ENCODE measurements at regions not wholly inside any gene's neighbourhood (a gene's known extent, or its start where the extent isn't known, plus 50 kb on each side); places are given as distances from the start of the nearest gene placed in this dataset.

GRCh38 chr1:4960782-4961475 is 306.5 kb downstream of the AJAP1 start:
- peaks cover 0 to under 1% of the 10 kb centered on the region in 2 donors for H3K9me3 ChIP-seq (ENCODE audit: control insufficient read depth in 2 of 2, insufficient read depth in 1 of 2, low read length in 1 of 2)
- DNase-seq (ENCODE audit: low read depth in 6 of 9, low spot score in 9 of 9) = no peak

DNA sequence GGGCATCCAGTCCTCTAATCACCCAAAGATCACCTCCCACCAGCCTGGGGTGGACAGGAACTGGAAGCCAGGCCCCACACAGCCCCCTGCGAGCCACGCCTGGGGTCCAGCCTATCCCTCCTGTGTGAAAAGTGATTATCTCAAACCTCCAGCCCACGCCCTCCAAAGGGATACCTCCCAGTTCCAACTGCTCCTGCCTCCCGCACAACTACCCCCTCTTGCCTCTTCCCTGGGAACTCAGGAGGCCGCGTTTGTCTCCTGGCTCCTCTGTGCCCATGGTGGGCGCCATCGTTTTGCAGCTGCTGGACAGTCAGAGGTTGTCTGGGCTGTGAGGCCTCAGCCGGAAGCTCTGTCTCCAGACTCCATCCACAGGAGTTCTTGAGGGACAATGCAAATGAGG is 305.9 kb downstream of the AJAP1 start:
- no peak for DNase-seq (ENCODE audit: low read depth in 6 of 9, low spot score in 9 of 9)
- H3K4me3 ChIP-seq (ENCODE audit: low read length in 2 of 2) = no peak overlapping the region
- no peaks in the 10 kb centered on the region for H3K27me3 ChIP-seq (ENCODE audit: control insufficient read depth in 2 of 2, insufficient read depth in 1 of 2, low read length in 1 of 2)
- 92% methylated on average over 9 of the region's 9 CpGs for WGBS
- no peaks in the 10 kb centered on the region for H3K4me1 ChIP-seq (ENCODE audit: control insufficient read depth in 2 of 2, insufficient read depth in 2 of 2, low read length in 2 of 2)
- H3K9me3 ChIP-seq (ENCODE audit: control insufficient read depth in 2 of 2, insufficient read depth in 1 of 2, low read length in 1 of 2) = peaks cover 0 to 5% of the 10 kb centered on the region in 2 donors
- no peaks in the 10 kb centered on the region for H3K36me3 ChIP-seq (ENCODE audit: control insufficient read depth in 2 of 2, insufficient read depth in 2 of 2, low read length in 1 of 2)
- H3K27ac ChIP-seq (ENCODE audit: low read depth in 1 of 2, low read length in 1 of 2) = no peak overlapping the region

More at GRCh38 chr1:4960782-4961475, 306.5 kb downstream of the AJAP1 start:
- Histone ChIP-seq H3K27ac (ENCODE audit: low read depth in 1 of 2, low read length in 1 of 2) (no peak overlapping the region), H3K36me3 (ENCODE audit: control insufficient read depth in 2 of 2, insufficient read depth in 2 of 2, low read length in 1 of 2) (no peaks in the 10 kb centered on the region), H3K4me3 (ENCODE audit: low read length in 2 of 2) (no peak overlapping the region), H3K4me1 (ENCODE audit: control insufficient read depth in 2 of 2, insufficient read depth in 2 of 2, low read length in 2 of 2) (no peaks in the 10 kb centered on the region), H3K27me3 (ENCODE audit: control insufficient read depth in 2 of 2, insufficient read depth in 1 of 2, low read length in 1 of 2) (no peaks in the 10 kb centered on the region)
- WGBS = 83% methylated on average over 16 of the region's 16 CpGs

DNA sequence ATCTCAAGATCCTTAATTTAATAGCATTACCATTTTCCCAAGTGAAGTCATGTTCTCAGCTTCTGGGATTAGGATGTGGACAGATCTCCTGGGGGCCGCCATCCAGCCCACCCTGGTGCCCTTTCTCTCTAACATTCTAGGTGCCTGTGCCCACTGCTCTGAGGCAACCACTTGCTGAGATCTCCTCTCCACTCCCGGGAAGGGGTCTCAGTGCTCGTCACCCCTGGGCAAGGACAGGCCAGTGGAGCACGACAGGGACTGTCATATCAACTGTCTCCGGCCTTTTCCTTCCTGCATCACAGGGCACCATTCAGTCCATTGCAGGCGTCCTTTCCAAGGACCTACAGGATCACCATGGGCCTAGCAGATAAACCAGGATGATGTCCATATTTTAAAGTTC is 304.8 kb downstream of the AJAP1 start:
- no peaks in the 10 kb centered on the region for H3K27me3 ChIP-seq (ENCODE audit: control insufficient read depth in 2 of 2, insufficient read depth in 1 of 2, low read length in 1 of 2)
- H3K9me3 ChIP-seq (ENCODE audit: control insufficient read depth in 2 of 2, insufficient read depth in 1 of 2, low read length in 1 of 2) = peaks cover 0 to 5% of the 10 kb centered on the region in 2 donors
- 90% methylated on average over 6 of the region's 6 CpGs for WGBS
- H3K4me1 ChIP-seq (ENCODE audit: control insufficient read depth in 2 of 2, insufficient read depth in 2 of 2, low read length in 2 of 2) = no peaks in the 10 kb centered on the region
- DNase-seq (ENCODE audit: low read depth in 6 of 9, low spot score in 9 of 9) = no peak
- no peak overlapping the region for H3K27ac ChIP-seq (ENCODE audit: low read depth in 1 of 2, low read length in 1 of 2)
- H3K36me3 ChIP-seq (ENCODE audit: control insufficient read depth in 2 of 2, insufficient read depth in 2 of 2, low read length in 1 of 2) = no peaks in the 10 kb centered on the region
- no peak overlapping the region for H3K4me3 ChIP-seq (ENCODE audit: low read length in 2 of 2)

DNA sequence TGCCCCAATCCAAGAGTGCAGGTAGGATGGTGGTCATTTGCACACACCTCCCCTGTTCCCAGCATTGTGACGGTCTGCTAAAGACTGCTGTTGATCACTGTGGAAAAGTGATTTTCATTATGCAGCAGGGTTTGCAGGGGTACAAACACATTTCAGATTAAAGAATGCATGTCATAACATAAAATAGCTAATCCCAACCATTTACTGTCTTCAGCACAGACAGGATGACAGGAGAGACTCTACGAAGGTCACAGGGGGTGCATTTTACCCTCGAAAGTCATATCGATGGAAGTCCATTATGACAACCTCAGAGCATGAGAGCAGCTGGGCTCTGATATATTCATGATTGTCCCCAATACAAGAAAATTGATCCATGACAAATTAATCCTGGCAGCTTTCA is 302.6 kb downstream of the AJAP1 start:
- no peak for DNase-seq (ENCODE audit: low read depth in 6 of 9, low spot score in 9 of 9)
- Histone ChIP-seq H3K4me3 (ENCODE audit: low read length in 2 of 2) (no peak overlapping the region), H3K4me1 (ENCODE audit: control insufficient read depth in 2 of 2, insufficient read depth in 2 of 2, low read length in 2 of 2) (no peaks in the 10 kb centered on the region), H3K27me3 (ENCODE audit: control insufficient read depth in 2 of 2, insufficient read depth in 1 of 2, low read length in 1 of 2) (no peaks in the 10 kb centered on the region), H3K36me3 (ENCODE audit: control insufficient read depth in 2 of 2, insufficient read depth in 2 of 2, low read length in 1 of 2) (no peaks in the 10 kb centered on the region), H3K27ac (ENCODE audit: low read depth in 1 of 2, low read length in 1 of 2) (no peak overlapping the region), H3K9me3 (ENCODE audit: control insufficient read depth in 2 of 2, insufficient read depth in 1 of 2, low read length in 1 of 2) (peaks cover 0 to 5% of the 10 kb centered on the region in 2 donors)
- WGBS = 96% methylated on average over 4 of the region's 4 CpGs

- no peaks in the 10 kb centered on the region for H3K4me1 ChIP-seq (ENCODE audit: control insufficient read depth in 2 of 2, insufficient read depth in 2 of 2, low read length in 2 of 2)
- H3K27me3 ChIP-seq (ENCODE audit: control insufficient read depth in 2 of 2, insufficient read depth in 1 of 2, low read length in 1 of 2) = no peaks in the 10 kb centered on the region
- no peak for DNase-seq (ENCODE audit: low read depth in 6 of 9, low spot score in 9 of 9)
- H3K4me3 ChIP-seq (ENCODE audit: low read length in 2 of 2) = no peak overlapping the region
- no peak overlapping the region for H3K27ac ChIP-seq (ENCODE audit: low read depth in 1 of 2, low read length in 1 of 2)
- no peaks in the 10 kb centered on the region for H3K36me3 ChIP-seq (ENCODE audit: control insufficient read depth in 2 of 2, insufficient read depth in 2 of 2, low read length in 1 of 2)
- peaks cover 0 to 5% of the 10 kb centered on the region in 2 donors for H3K9me3 ChIP-seq (ENCODE audit: control insufficient read depth in 2 of 2, insufficient read depth in 1 of 2, low read length in 1 of 2)
Measured at GRCh38 chr1:4954392-4954791, 300.0 kb downstream of the AJAP1 start.

- H3K27me3 ChIP-seq (ENCODE audit: control insufficient read depth in 2 of 2, insufficient read depth in 1 of 2, low read length in 1 of 2) = no peaks in the 10 kb centered on the region
- H3K36me3 ChIP-seq (ENCODE audit: control insufficient read depth in 2 of 2, insufficient read depth in 2 of 2, low read length in 1 of 2) = no peaks in the 10 kb centered on the region
- no peak overlapping the region for H3K27ac ChIP-seq (ENCODE audit: low read depth in 1 of 2, low read length in 1 of 2)
- WGBS = 93% methylated on average over 8 of the region's 8 CpGs
- H3K4me1 ChIP-seq (ENCODE audit: control insufficient read depth in 2 of 2, insufficient read depth in 2 of 2, low read length in 2 of 2) = no peaks in the 10 kb centered on the region
- no peak overlapping the region for H3K4me3 ChIP-seq (ENCODE audit: low read length in 2 of 2)
- peaks cover 0 to 5% of the 10 kb centered on the region in 2 donors for H3K9me3 ChIP-seq (ENCODE audit: control insufficient read depth in 2 of 2, insufficient read depth in 1 of 2, low read length in 1 of 2)
- no peak for DNase-seq (ENCODE audit: low read depth in 6 of 9, low spot score in 9 of 9)
Measured at GRCh38 chr1:4951601-4952000, 297.2 kb downstream of the AJAP1 start.

DNA sequence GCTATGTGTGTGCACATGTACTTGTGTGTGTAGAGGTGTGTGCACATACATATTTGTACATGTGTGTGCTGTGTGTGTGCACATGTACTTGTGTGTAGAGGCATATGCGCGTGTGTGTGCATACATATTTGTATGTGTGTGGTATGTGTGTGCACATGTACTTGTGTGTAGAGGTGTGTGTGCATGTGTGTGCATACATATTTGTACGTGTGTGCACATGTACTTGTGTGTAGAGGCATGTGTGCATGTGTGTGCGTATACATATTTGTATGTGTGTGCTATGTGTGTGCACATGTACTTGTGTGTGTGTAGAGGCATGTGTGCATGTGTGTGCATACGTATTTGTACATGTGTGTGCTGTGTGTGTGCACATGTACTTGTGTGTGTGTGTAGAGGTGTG is 291.9 kb downstream of the AJAP1 start:
- no peak for DNase-seq (ENCODE audit: low read depth in 6 of 9, low spot score in 9 of 9)
- 96% methylated on average over 5 of the region's 5 CpGs for WGBS
- no peak overlapping the region for H3K4me3 ChIP-seq (ENCODE audit: low read length in 2 of 2)
- H3K9me3 ChIP-seq (ENCODE audit: control insufficient read depth in 2 of 2, insufficient read depth in 1 of 2, low read length in 1 of 2) = peaks cover 0 to 3% of the 10 kb centered on the region in 2 donors
- H3K4me1 ChIP-seq (ENCODE audit: control insufficient read depth in 2 of 2, insufficient read depth in 2 of 2, low read length in 2 of 2) = no peaks in the 10 kb centered on the region
- H3K27ac ChIP-seq (ENCODE audit: low read depth in 1 of 2, low read length in 1 of 2) = no peak overlapping the region
- no peaks in the 10 kb centered on the region for H3K36me3 ChIP-seq (ENCODE audit: control insufficient read depth in 2 of 2, insufficient read depth in 2 of 2, low read length in 1 of 2)
- no peaks in the 10 kb centered on the region for H3K27me3 ChIP-seq (ENCODE audit: control insufficient read depth in 2 of 2, insufficient read depth in 1 of 2, low read length in 1 of 2)

GRCh38 chr1:4944911-4945310 is 290.5 kb downstream of the AJAP1 start:
- 82% methylated on average over 9 of the region's 9 CpGs for WGBS
- peaks cover 0 to 12% of the 10 kb centered on the region in 2 donors for H3K9me3 ChIP-seq (ENCODE audit: control insufficient read depth in 2 of 2, insufficient read depth in 1 of 2, low read length in 1 of 2)
- no peaks in the 10 kb centered on the region for H3K36me3 ChIP-seq (ENCODE audit: control insufficient read depth in 2 of 2, insufficient read depth in 2 of 2, low read length in 1 of 2)
- no peaks in the 10 kb centered on the region for H3K27me3 ChIP-seq (ENCODE audit: control insufficient read depth in 2 of 2, insufficient read depth in 1 of 2, low read length in 1 of 2)
- no peaks in the 10 kb centered on the region for H3K4me1 ChIP-seq (ENCODE audit: control insufficient read depth in 2 of 2, insufficient read depth in 2 of 2, low read length in 2 of 2)
- no peak overlapping the region for H3K4me3 ChIP-seq (ENCODE audit: low read length in 2 of 2)
- H3K27ac ChIP-seq (ENCODE audit: low read depth in 1 of 2, low read length in 1 of 2) = no peak overlapping the region
- no peak for DNase-seq (ENCODE audit: low read depth in 6 of 9, low spot score in 9 of 9)

- Histone ChIP-seq H3K36me3 (ENCODE audit: control insufficient read depth in 2 of 2, insufficient read depth in 2 of 2, low read length in 1 of 2) (no peaks in the 10 kb centered on the region), H3K27me3 (ENCODE audit: control insufficient read depth in 2 of 2, insufficient read depth in 1 of 2, low read length in 1 of 2) (no peaks in the 10 kb centered on the region), H3K4me3 (ENCODE audit: low read length in 2 of 2) (no peak overlapping the region), H3K4me1 (ENCODE audit: control insufficient read depth in 2 of 2, insufficient read depth in 2 of 2, low read length in 2 of 2) (no peaks in the 10 kb centered on the region), H3K9me3 (ENCODE audit: control insufficient read depth in 2 of 2, insufficient read depth in 1 of 2, low read length in 1 of 2) (peaks cover 0 to 12% of the 10 kb centered on the region in 2 donors), H3K27ac (ENCODE audit: low read depth in 1 of 2, low read length in 1 of 2) (no peak overlapping the region)
- DNase-seq (ENCODE audit: low read depth in 6 of 9, low spot score in 9 of 9) = no peak
- 93% methylated on average over 5 of the region's 5 CpGs for WGBS
Measured at GRCh38 chr1:4944072-4944471, 289.7 kb downstream of the AJAP1 start.

Measured in thymus (tissue), 11 donors.